ENCODE measurements at regions not wholly inside any gene's neighbourhood (a gene's known extent, or its start where the extent isn't known, plus 50 kb on each side); places are given as distances from the start of the nearest gene placed in this dataset.

DNA sequence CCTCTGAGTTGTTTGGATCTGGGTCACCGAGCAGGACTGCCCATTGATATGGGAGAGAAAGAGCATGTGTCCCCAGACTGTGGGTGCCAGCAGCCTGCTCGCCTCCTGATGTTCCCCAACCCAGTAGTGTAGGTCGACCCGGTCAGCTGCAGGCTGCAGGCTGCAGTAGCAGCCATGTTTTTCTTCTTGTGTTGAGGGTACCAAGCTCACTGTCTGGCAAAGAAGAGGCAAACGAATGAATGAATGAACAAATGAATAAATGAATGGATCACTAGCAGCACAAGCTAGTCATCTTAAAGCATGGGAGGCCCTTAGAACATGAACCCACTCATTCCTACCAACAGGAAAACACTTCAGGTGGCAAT, 293.2 kb downstream of the SOX9 start:
- DNase-seq: no peak

DNA sequence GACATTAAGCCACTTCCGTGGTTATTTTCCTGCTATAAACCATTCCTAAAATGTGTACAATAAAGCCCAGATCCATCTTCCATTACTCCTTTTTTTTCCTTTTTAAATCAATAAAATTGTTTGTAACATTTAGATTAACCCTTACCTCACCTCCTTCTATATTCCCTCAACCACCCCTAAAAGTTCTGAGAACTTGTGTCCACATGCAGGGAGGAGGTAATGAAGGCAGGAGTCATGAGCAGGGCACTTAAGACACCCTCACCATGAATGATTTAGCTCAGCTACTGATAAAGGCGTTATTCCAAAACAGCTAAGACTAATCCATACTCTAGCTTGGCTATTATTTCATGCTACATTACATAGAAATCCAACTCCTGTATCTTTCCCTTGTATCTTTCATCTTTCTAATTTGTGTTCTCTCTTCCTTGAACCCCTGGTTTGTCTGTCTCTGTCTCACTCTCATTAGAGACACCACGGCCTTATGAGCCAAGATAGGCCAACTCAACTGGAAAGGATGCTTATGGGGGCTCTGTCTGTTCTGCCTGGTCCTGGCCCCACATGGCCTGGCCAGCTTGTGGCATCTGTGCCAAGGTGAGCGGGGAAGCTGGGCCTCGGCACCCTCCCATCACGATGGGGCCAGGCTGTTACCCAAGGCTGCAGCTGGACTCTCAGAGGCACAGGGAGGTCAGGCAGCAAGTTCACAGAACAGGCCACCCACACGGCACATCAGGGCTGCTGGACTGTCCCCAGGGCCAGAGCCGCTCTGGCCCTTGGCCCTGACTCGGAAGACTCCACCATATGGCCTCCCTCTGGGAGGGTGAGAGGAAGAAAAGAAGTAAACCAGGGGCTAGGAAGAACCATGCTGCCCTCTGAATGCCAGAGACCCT, 294.4 kb downstream of the SOX9 start:
- no peak for DNase-seq

DNA sequence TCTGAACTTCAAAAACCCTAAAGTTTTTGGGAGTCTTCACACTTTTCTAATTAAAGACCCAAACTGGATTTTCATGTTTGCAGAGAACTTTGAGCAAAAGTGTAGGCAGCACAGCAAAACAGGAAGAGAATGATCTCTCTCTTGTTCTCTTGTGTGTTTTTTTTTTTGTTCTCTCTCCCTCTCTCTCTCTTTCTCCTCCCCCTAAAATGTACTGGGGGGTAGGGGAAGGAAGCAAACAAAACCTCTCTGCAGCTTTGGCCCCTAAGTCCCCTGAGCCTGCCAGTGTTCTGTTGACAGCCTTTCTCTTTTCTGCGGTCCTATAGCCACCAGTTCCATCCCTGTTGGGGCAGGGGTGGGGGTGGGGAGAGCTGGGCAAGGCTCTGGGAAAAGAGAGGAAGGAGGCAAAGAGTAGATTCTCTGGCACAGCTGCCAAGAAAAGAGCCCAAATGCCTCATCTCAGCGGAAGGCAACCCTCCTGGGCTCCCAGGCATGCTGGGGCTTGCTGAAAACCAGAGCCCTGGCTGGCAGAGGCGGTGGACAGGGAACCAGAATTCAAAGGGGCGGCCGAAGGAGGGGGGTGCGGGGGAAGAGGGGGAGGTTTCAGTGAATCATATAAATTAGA, 295.3 kb downstream of the SOX9 start:
- no peak for DNase-seq

DNA sequence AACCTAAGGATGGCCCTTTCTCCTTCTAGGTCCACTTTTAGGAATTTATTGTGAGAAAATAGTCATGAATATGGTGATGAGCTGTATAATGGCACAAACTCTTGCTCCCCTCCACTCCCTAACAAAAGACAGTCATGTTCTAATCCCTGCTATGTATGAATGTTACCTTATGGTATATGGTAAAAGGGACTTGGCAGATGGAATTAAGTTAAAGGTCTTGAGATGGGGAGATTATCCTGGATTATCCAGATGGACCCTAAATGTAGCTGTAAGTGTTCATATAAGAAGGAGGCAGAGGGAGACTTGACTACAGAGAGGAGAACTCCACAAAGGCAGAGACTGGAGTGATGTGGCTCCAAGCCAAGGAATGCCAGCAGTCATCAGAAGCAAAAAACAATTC, 296.1 kb downstream of the SOX9 start:
- DNase-seq: no peak

DNA sequence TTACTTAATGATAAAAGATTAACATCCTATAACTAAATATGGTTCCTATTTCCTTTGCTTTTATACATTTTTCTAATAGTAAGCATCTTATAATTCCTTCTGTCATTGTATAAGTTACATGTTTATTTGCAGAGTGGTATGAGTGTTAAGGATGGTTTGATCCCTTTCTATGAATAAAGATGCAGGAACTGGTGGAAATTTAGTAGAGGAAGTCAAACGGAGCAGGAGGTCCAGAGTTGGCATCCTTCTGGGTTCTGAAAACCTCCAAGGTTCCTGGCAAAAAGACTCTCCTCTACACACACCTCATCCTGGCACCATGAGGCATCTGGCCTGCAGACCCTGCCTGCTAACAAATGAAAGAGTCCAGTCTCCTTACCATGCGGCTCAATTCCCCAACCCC, 296.8 kb downstream of the SOX9 start:
- DNase-seq: no peak

DNA sequence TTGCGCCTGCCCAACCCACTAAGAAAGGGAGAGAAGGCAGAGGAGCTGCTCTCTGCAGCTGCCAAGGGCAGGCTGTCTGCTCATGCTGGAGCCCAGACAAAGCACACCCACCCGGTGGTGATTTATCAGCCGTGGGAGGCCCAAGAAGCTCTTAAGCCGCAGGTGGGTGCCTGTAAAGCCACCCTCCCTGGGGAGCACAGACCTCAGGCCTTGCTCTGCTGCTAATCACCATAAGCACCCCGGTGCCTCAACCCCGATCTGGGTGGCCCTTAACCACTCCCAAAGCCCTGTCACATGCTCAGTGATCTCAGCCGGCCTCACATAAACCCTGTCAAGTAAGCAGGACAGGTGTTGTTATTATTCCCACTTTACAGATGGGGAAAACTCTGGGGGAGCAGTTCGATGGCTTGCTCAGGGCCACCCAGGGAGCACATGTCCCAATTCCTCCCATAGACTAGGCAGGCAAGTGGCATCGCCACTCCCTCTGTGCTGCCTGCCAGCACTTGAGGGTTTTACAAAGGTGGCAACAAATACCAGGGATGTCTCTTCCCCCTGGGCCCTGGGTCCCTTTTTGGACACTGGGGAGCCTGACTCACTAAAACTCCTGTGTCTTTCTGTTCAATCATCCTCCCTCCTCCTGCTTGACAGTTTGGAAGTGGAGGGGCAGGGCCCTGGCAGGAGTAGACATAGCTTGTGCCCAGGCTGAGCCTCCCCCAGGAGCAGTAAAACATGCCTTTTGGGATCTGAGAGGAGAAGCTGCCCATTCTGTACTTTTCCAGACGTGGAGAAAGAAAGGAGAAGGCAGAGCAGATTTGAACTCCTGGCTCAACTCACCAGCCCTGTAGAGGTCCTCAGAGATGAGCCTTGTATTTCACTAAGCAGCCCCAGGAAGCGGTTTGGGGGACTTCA, 299.3 kb downstream of the SOX9 start:
- no peak for DNase-seq

DNA sequence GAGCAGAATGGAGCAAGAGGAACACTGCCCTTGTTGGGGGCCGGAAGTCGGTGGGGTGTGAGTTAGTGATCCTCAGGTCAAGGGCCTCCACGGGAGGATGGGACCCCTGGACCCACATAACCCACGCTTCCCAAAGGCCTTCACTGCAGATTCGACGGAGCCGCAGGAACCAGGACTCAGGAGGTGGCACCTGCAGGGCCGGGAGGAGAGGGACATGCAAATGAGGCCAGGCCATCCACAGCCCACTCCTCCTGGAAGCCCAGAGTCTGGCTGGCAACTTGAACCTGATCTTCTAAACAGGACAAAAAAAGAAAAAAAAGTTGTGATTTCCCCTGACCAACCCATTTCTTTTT, 299.9 kb downstream of the SOX9 start:
- DNase-seq: no peak

DNA sequence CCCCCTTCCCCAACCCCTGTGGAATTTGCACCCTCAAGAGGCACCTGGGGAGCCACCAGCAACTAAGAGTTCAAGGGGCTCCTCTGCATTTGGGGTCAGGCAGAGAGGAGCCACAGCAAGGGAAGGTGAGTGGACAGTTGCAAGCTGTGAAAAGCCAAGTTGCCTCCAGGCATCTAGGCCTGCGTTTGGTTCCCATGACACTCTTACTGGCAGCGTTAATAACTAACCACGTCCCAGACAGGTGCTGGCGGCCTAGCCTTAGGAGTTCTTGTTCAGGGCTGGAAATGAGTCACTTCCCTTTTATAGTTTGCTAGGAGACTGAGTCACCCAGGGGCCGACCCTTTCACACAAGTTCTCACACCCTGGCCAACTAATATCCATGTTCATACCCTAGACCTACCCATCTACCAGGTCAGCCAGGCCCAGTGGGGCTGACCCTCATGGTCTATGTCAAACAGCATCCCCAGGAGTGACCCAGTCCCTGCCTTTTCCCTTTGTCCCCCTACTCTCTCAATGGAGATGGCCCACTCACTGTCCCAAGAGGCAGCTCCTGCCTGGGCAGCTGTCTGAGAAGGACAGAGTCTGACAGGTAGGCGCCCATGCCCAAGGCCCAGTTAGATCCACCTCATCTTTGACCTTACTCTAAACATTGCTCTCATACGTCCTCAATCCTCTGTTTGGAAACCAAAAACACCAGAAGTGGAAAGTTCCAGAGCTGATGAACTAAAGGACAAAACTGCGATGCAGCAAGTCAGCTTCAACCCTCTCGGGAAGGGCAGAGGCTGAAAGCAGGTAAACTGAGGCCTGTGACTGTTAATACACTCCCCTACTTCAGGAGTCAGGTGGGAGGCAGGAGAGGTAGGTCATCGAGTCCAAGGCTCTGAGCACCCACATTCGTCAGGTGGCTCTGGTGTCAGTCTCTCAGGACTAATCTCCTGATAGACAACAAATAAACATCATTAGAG, 300.6 kb downstream of the SOX9 start:
- DNase-seq: no peak

DNA sequence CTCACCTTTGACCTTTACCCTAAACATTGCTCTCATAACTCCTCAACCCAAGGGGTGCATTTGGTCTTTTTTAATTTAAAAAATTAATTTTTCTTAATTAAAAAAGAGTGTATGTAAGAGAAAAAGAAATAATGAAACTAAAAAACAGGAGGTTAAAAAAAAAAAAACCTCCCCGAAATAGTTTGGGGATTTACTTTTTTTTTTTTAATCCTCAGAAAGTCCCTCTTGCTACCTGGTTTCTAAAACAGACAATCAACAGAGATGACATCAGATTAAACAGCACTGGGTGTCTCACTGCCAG, 301.3 kb downstream of the SOX9 start:
- no peak for DNase-seq

DNA sequence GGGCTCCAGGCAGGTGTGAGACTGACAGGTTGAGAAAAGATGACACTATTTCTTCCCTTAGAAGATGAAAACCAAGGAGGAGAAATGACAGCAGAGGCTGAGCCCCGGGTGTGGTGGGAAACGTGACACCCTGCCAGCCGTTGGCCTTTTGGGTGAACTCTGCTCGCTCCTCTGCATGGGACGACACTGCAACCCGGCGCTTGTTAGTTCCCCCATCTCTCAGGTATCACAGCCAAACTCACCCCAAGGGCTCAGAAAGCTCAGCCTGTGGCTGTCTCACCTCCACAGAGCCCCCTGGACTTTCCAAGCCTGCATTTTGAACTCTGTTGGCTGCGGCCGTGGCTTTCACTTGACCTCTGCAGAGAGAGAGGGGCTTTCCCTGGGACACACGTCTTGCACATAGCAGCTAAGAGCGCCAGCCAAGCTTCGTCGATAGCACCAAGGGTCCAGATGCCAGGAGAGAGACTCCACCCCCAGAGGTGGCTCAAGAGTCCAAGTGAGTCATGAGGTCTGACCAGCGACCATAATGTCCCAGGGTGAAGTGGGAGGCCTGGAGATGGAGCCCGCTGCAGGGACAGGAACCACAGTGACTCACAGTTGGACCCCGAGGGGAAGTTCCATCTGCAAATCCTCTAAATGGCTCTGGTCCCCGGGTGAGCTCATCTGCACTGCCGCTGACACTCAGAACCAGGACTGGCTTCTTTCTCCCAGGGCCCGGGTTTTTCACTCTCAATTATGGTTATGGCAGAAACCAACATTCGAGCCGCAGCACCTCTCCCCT, 301.9 kb downstream of the SOX9 start:
- no peak for DNase-seq

DNA sequence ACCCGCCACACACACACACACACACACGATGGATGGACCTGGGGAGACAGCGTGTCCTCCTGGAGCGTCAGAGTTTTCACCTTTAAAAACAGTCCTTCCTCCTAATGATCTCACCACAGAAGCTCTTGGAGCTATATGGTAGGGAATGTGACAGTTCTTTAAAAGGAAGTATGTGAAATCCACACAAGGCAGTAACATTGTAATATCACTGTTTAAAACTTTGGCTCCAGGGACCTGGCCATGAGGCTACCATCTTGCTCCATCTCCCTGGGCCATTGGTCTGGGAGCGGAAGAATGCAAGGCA, 302.4 kb downstream of the SOX9 start:
- DNase-seq: no peak

DNA sequence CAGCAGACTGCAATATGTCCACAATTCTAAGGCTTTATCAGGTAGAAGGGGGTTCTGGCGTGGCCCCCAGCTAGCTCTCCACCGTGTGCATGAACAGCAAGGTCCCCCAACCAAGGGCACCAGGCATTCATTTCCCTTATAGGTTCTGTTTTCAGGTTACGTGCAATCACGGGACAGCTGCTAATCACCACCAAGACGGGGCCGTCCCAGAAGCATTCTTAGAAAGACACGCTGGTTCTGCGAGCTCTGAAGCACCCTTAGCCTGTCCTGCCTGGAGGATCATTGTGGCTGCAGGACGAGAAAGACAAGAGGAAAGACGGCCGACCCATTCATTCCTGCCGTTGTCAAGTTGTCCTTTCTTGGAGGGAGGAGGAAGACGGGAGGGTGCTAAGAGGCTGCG, 302.9 kb downstream of the SOX9 start:
- DNase-seq: no peak

DNA sequence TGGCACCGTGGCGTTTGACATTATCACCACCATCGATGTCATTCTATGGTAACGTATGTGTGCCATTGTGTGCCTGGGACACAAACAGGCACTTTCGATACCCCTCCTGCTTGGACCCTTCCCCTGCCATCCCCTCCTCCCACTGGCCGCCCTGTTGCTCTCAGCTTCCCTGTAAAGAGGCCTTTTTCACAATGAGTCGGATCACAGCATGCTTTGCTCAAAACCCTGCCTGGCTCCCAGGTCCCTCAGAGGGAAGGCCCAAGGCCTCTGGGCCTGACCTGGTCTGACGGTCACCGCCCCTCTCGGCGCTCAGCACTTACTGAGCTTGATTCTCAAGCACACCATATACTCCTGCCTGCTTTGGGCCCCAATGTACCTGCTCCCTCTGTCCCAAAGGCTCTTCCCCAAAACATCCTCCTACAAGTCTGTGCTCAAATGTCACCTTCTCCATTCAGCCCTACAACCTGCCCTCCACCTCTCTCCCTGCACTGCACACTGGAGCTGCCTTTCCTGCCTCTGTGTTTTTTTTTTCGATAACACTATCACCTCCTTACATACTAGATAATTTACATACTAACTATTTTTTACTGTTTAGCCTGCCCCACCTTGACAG, 303.8 kb downstream of the SOX9 start:
- no peak for DNase-seq

DNA sequence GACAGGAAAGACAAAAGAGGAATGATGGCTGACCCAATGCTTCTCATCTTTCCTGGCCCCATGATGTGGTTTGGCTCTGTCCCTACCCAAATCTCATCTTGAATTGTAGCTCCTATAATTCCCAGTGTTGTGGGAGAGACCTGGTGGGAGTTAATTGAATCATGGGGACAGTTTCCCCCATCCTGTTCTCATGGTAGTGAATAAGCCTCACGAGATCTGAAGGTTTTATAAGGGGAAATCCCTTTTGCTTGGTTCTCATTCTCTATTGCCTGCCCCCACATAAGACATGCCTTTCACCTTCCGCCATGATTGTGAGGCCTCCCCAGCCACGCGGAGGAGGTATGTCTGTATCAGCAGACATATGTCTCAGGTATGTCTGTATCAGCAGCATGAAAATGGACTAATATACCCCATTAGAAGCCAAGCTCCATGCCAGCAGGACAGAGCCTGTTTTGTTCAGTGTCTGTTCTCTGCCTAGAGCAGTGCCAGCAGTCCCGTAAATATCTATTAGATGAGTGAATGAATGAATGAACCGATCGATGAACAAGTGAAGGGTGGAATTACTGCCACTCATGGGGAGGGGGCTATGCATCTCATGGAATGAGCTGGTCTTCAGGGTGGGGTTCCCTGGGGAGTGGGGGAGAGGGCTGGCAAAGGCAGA, 304.4 kb downstream of the SOX9 start:
- no peak for DNase-seq

DNA sequence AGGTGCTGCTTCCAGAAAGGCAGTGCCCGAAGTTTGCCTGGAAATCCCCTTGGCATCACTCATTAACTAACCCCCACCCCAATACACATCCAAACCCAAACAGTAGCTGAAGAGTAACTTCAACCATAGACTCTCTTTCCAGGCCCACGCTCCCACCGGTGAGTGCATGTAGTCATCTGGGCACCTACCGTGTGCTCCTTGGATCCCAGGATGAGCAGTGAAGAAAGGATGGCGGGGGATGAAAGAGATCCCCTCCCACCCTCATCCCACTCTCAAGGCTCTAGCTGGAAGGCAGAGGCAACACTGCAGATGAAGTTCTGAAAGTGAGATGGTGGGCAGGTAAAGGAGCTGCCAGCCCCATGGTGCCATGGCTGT, 305.0 kb downstream of the SOX9 start:
- DNase-seq: no peak

DNA sequence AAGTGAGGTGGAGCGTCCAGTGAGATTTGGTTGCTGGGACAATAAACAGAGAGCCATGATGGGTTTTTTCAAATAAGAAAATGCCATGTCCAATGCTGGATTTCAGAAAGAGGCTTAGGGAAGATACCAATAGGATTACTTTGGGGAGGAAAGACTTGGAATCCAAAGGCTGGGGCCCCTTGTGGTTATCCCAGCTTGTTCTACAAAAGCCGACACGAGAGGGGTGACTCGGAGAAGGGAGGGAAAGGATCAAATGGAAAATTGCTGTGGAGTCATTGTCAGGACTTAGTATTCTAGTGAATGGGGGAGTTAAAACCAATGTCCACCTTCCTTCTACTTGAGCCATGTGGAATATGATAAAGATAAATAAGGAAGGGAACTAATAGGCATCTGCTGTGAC, 305.5 kb downstream of the SOX9 start:
- no peak for DNase-seq

DNA sequence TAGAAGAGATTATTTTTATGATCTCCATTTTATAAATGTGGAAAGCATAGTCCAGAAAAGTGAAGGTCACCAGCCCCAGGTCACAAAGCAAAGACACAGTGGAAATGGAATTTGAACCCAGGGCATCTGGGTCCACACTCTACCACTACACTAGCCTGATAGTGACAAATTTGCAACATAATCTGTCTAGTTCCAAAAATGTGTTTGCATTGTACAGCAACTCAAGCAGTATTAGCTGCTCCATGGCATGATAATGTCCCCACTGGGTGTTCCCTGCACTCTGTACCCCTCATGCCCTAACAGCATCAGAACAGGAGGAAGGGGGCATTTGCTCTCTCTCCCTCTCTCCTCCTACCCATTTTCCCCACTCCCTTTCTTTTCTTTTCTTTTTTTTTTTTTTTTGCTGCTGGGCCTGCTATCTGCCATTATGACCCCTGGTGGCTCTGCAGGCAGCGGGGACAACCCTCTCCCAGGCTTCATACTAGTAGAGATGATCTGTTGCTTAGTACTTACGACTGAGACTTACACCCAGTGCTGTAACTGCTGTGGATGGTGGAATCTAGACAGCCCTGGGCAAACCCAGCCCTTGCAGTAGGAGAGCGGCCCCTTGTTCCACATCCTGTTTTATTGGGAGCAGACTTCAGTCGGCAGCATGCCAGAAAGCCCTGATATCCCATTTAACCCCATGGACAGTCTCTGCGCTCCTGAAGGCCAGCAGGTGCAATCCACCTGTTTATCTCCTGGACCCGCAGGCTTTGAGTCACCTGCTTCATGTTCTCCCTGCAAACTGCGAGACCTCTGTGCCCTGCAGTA, 306.3 kb downstream of the SOX9 start:
- DNase-seq: no peak

DNA sequence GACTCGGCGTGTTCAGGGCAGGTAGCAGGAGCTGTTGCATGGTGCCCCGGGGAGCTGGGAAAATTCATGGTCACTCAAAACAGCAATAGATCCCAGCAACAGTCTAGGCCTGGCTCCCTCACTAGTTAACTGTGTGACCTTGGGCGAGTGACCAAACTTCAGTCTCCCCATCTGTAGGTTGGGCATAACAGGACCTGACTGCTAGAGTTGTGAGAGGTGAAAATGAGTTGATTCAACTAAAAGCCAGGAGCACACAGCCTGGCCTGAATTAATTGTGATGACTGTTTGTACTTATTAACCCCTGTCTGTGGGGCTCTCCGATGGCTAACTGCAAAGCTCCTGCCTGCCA, 306.9 kb downstream of the SOX9 start:
- no peak for DNase-seq

DNA sequence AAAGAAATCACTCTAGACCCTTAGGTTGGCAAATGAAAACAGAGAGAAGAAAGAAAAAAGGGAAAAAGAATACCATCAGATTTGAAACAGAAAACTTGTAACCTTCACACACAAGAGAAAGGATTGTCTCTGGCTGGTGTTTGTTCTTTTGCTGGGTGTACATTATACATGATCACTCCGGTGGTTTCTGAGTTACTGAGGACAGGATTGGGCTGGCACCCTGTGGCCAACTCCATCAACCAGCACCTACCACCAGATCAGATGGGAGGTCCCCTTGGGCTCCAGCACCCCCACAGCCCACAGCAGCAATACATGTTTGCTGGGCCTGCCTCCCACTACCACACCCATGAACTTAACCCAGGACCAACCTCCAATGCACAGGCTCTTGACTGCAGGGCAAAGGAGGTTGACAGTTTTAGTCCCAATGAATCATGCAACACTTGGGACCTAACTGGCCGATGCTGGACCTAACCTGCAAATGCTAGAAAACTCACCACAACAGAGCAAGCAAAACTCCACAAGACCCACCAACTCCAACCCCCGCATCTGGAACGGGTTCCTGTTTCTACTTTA, 308.3 kb downstream of the SOX9 start:
- DNase-seq: no peak
